HepG2 (cell line): ENCODE measurements at regions not wholly inside any gene's neighbourhood (a gene's known extent, or its start where the extent isn't known, plus 50 kb on each side); places are given as distances from the start of the nearest gene placed in this dataset.

Experiments used
- ATAC-seq: fragments of 200-7000 bp; cut with Tn5 transposase; 3 replicates; pipeline ENCODE4 v1.9.1; 2020; ENCODE audit warnings: mild to moderate bottlenecking, moderate library complexity
- BruUV-seq: library from RNA; stranded (reverse); fragments of 400-500 nt; replicated peaks from 2 replicates; lab custom pipeline; 2021; lab: Mats Ljungman, UMichigan
- CTCF ChIA-PET: fragments of 300-600 bp; formaldehyde crosslinking; extraction: SDS; loops from one replicate; lab custom pipeline; 2021; ENCODE audit warnings: low total read pairs, inconsistent platforms, low intra/inter-chr PET ratio; lab: Yijun Ruan, JAX
- POLR2A ChIA-PET: fragments of 350-600 bp; sonication (Branson Sonifier 250); formaldehyde crosslinking; loops from one replicate; lab custom pipeline; 2020; ENCODE audit warnings: antibody characterized with exemption, inconsistent platforms; lab: Yijun Ruan, JAX
- DNase-seq: peaks from one replicate; pipeline ENCODE4 v3.0.0-alpha.2; 2015; ENCODE audit warnings: low spot score
- FAIRE-seq: peaks from 3 replicates; lab custom pipeline; 2011; peaks lifted over from hg19 to GRCh38; lab: Jason Lieb, UNC
- H2AFZ ChIP-seq: one replicate; pipeline ENCODE4 v1.6.1; 2011; ENCODE audit warnings: low read length, inconsistent platforms
- H3K27ac ChIP-seq: fragments of 300-600 bp; 3 replicates; pipeline ENCODE4 v1.8.0; 2011; ENCODE audit warnings: mixed run types, mild to moderate bottlenecking, mixed read lengths, low read length, inconsistent platforms; ENCODE audit not compliant: insufficient read depth; ENCODE audit errors: extremely low read length
- H3K27me3 ChIP-seq, 2 experiments: fragments of 200-600 bp in 1 of 2; 2 replicates in 1 of 2; 3 replicates in 1 of 2; pipeline versions ENCODE4 v1.6.0 to v1.8.0; 2011; ENCODE audit warnings: low read length in 2 of 2, mild to moderate bottlenecking in 2 of 2, moderate library complexity in 2 of 2, inconsistent platforms in 1 of 2; ENCODE audit not compliant: insufficient read depth in 2 of 2, control insufficient read depth in 1 of 2
- H3K36me3 ChIP-seq, 2 experiments: fragments of 200-600 bp in 1 of 2; replicated peaks in 1 of 2; 2 replicates in 1 of 2; 3 replicates in 1 of 2; pipeline versions ENCODE4 v1.5.1 to v1.8.0; 2011; ENCODE audit warnings: low read length in 2 of 2, inconsistent platforms in 1 of 2; ENCODE audit not compliant: insufficient read depth in 2 of 2, control insufficient read depth in 1 of 2
- H3K4me1 ChIP-seq: 2 replicates; pipeline ENCODE4 v1.5.1; 2012; ENCODE audit warnings: low read length, inconsistent platforms; ENCODE audit not compliant: insufficient read depth
- H3K4me2 ChIP-seq: 2 replicates; pipeline ENCODE4 v1.6.0; 2011; ENCODE audit warnings: low read depth, low read length, inconsistent platforms
- H3K4me3 ChIP-seq, 3 experiments: fragments of 200-600 bp in 1 of 3; sonication (generic), shearing (Covaris generic) in 1 of 3; replicated peaks in 1 of 3; 2 replicates each; pipeline ENCODE4 v1.5.1; 2011 to 2016; ENCODE audit warnings: low read length in 3 of 3, inconsistent platforms in 2 of 3, low read depth in 2 of 3, mild to moderate bottlenecking in 2 of 3, control low read depth in 1 of 3, mixed read lengths in 1 of 3; ENCODE audit not compliant: insufficient read depth in 1 of 3
- H3K79me2 ChIP-seq: one replicate; pipeline ENCODE4 v1.6.1; 2011; ENCODE audit warnings: low read length, inconsistent platforms; ENCODE audit not compliant: insufficient read depth
- H3K9ac ChIP-seq: 2 replicates; pipeline ENCODE4 v1.6.0; 2011; ENCODE audit warnings: mild to moderate bottlenecking, low read depth, low read length, inconsistent platforms; ENCODE audit not compliant: insufficient read depth
- H3K9me3 ChIP-seq: 2 replicates; pipeline ENCODE4 v1.5.1; 2012; ENCODE audit warnings: mild to moderate bottlenecking, low read length
- H4K20me1 ChIP-seq: 2 replicates; pipeline ENCODE4 v1.6.0; 2011; ENCODE audit warnings: inconsistent platforms, mild to moderate bottlenecking, low read length, moderate library complexity; ENCODE audit not compliant: insufficient read depth
- NAIF1 ChIP-seq: sonication (generic); formaldehyde crosslinking; IDR thresholded peaks from 2 replicates; pipeline ENCODE4 v1.5.0; 2020; ENCODE audit warnings: mild to moderate bottlenecking, missing genetic modification reagents, borderline replicate concordance
- NR2F6 ChIP-seq, 2 experiments: IDR thresholded peaks; 2 replicates each; pipeline ENCODE4 v1.6.1; 2016; ENCODE audit warnings: antibody characterized with exemption in 1 of 2, mild to moderate bottlenecking in 1 of 2
- PHF20 ChIP-seq: sonication (generic); formaldehyde crosslinking; IDR thresholded peaks from 2 replicates; pipeline ENCODE4 v1.5.0; 2020; ENCODE audit warnings: mild to moderate bottlenecking, missing genetic modification reagents
- PRMT3 ChIP-seq: sonication (generic); formaldehyde crosslinking; IDR thresholded peaks from 2 replicates; pipeline ENCODE4 v1.8.1; 2022; ENCODE audit warnings: low read depth, mild to moderate bottlenecking, moderate library complexity, missing genetic modification reagents, borderline replicate concordance
- SALL2 ChIP-seq: sonication (generic); formaldehyde crosslinking; IDR thresholded peaks from 2 replicates; pipeline ENCODE4 v1.8.1; 2023; ENCODE audit warnings: mild to moderate bottlenecking, missing genetic modification reagents, inconsistent platforms
- TBL1XR1 ChIP-seq: fragments of 150-350 bp; IDR thresholded peaks from 2 replicates; pipeline ENCODE4 v1.6.1; 2014; ENCODE audit warnings: borderline replicate concordance, low read length; ENCODE audit not compliant: partially characterized antibody
- ZNF709 ChIP-seq: sonication (generic); formaldehyde crosslinking; IDR thresholded peaks from 2 replicates; pipeline ENCODE4 v1.5.0; 2020; ENCODE audit warnings: mild to moderate bottlenecking, missing genetic modification reagents
- WGBS: methylation state at CpG from one replicate; pipeline ENCODE4 v1.1.6; 2017; ENCODE audit warnings: low lambda C conversion rate; 5-methylcytosine and 5-hydroxymethylcytosine counted together
- in situ Hi-C: cut with HindIII; loops from 2 replicates; pipeline ENCODE4 v1.10.0; 2017; ENCODE audit warnings: low pct_unique_long_range_greater_than_20kb; ENCODE audit not compliant: extremely low pct_ligation_motif_present
- intact Hi-C: fragments of 100-400 bp; cut with micrococcal nuclease; formaldehyde crosslinking; loops from one replicate; pipeline ENCODE4 v1.10.0; 2022; ENCODE audit not compliant: unreplicated experiment
- TF ChIP-seq, protein P1 (sequence below): sonication (generic); formaldehyde crosslinking; IDR thresholded peaks from one replicate; pipeline ENCODE4 v1.5.1; 2020; ENCODE audit warnings: mild to moderate bottlenecking, missing genetic modification reagents; ENCODE audit errors: not compliant biosample characterization

DNA sequence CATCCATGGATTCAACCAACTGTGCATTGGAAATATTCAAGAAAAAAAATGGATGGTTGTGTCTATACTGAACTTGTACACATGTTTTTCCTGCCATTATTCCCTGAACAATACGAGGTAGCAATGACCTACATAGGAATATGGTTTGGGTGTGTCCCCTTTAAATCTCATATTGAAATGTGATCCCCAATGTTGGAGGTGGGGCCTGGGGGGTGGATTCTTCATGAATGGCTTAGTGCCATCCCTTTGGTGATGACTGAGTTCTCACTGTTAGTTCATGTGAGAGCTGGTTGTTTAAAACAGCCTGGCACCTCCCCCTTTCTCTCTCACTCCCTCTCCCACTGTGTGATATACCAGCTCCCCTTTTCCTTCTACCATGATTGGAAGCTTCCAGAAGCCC, 139.8 kb upstream of the BACH2 start:
- no peak overlapping the region for H3K9ac ChIP-seq
- intact Hi-C loops (no loop called here), in situ Hi-C loops (no loop called here)
- ATAC-seq, result no peak
- no peak for FAIRE-seq
- no peaks in the 10 kb centered on the region for H3K27me3 ChIP-seq
- TF ChIP-seq NR2F6 (IDR thresholded peaks at IDR 0.05), result no peak
- no peak for TF ChIP-seq NR2F6 (CRISPR knock-in tag; IDR thresholded peaks at IDR 0.05)
- no peak for TF ChIP-seq TBL1XR1
- no peak for TF ChIP-seq NAIF1 (CRISPR knock-in tag)
- no peak for TF ChIP-seq ZNF709 (CRISPR knock-in tag)
- TF ChIP-seq PHF20 (CRISPR knock-in tag), result no peak
- no peaks in the 10 kb centered on the region for H3K79me2 ChIP-seq
- H4K20me1 ChIP-seq, result no peaks in the 10 kb centered on the region
- POLR2A ChIA-PET, result no interaction called here
- no peaks in the 10 kb centered on the region for H3K4me1 ChIP-seq
- H2AFZ ChIP-seq, result no peak overlapping the region
- DNase-seq, result no peak
- no peak overlapping the region for H3K27ac ChIP-seq
- H3K4me2 ChIP-seq, result no peak overlapping the region
- no peak overlapping the region for H3K4me3 ChIP-seq
- CTCF ChIA-PET, result no interaction called here
- BruUV-seq, result no TSS peak
- H3K9me3 ChIP-seq, result no peaks in the 10 kb centered on the region
- WGBS, result 0% methylated on average over 1 of the region's 1 CpG
- H3K36me3 ChIP-seq, result no peaks in the 10 kb centered on the region

DNA sequence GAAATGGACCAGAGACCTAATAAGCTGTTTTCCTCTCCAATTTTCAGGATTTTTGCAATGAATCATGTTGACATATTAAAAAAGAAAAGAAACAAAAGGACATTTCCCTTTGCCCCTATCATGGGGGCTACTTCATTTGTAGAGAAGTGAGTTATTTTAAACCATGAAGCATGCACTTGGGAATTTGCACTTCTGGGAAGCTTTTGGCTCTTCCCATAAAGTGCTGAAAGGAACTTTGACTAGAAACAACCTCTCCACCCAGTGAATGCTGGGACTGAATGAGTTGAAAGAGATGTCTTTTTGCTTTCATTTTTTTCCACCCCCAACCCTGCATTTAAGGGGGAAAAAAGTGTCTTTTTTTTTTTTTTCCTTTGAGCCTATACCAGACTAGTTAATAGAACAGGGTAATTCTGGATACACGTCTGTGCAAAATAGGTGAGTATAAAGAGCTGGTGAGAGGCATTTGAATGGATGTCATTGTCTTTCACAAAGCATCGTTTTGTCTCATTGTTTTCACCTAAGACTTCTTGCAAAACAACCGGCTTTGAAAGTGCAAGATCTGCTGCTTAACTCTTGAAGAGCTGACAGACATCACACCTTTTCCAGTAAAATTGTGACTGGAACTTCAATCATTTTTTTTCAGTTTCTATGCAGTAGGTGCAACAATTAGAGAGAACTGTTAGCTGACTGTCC, 138.7 kb upstream of the BACH2 start:
- FAIRE-seq (no peak), ATAC-seq (no peak), DNase-seq (no peak)
- Histone ChIP-seq H3K4me3 (no peak overlapping the region), H3K79me2 (no peaks in the 10 kb centered on the region), H3K36me3 (no peaks in the 10 kb centered on the region), H3K27me3 (no peaks in the 10 kb centered on the region), H4K20me1 (no peaks in the 10 kb centered on the region), H3K4me1 (no peaks in the 10 kb centered on the region), H3K4me2 (no peak overlapping the region), H3K27ac (no peak overlapping the region), H3K9me3 (peaks cover 3% of the 10 kb centered on the region; the same call in 1 of the 2 replicates), H3K9ac (no peak overlapping the region), H2AFZ (no peak overlapping the region)
- in situ Hi-C loops (no loop called here), intact Hi-C loops (no loop called here)
- WGBS, result 4% methylated on average over 3 of the region's 3 CpGs
- CTCF ChIA-PET, result interaction anchor here (0.6 kb wide), 1 partner anchor 44 kb away, joined by 3 read pairs; no protein-coding TSS in a partner anchor
- POLR2A ChIA-PET, result no interaction called here
- BruUV-seq, result no TSS peak
- TF ChIP-seq, protein P1, sequence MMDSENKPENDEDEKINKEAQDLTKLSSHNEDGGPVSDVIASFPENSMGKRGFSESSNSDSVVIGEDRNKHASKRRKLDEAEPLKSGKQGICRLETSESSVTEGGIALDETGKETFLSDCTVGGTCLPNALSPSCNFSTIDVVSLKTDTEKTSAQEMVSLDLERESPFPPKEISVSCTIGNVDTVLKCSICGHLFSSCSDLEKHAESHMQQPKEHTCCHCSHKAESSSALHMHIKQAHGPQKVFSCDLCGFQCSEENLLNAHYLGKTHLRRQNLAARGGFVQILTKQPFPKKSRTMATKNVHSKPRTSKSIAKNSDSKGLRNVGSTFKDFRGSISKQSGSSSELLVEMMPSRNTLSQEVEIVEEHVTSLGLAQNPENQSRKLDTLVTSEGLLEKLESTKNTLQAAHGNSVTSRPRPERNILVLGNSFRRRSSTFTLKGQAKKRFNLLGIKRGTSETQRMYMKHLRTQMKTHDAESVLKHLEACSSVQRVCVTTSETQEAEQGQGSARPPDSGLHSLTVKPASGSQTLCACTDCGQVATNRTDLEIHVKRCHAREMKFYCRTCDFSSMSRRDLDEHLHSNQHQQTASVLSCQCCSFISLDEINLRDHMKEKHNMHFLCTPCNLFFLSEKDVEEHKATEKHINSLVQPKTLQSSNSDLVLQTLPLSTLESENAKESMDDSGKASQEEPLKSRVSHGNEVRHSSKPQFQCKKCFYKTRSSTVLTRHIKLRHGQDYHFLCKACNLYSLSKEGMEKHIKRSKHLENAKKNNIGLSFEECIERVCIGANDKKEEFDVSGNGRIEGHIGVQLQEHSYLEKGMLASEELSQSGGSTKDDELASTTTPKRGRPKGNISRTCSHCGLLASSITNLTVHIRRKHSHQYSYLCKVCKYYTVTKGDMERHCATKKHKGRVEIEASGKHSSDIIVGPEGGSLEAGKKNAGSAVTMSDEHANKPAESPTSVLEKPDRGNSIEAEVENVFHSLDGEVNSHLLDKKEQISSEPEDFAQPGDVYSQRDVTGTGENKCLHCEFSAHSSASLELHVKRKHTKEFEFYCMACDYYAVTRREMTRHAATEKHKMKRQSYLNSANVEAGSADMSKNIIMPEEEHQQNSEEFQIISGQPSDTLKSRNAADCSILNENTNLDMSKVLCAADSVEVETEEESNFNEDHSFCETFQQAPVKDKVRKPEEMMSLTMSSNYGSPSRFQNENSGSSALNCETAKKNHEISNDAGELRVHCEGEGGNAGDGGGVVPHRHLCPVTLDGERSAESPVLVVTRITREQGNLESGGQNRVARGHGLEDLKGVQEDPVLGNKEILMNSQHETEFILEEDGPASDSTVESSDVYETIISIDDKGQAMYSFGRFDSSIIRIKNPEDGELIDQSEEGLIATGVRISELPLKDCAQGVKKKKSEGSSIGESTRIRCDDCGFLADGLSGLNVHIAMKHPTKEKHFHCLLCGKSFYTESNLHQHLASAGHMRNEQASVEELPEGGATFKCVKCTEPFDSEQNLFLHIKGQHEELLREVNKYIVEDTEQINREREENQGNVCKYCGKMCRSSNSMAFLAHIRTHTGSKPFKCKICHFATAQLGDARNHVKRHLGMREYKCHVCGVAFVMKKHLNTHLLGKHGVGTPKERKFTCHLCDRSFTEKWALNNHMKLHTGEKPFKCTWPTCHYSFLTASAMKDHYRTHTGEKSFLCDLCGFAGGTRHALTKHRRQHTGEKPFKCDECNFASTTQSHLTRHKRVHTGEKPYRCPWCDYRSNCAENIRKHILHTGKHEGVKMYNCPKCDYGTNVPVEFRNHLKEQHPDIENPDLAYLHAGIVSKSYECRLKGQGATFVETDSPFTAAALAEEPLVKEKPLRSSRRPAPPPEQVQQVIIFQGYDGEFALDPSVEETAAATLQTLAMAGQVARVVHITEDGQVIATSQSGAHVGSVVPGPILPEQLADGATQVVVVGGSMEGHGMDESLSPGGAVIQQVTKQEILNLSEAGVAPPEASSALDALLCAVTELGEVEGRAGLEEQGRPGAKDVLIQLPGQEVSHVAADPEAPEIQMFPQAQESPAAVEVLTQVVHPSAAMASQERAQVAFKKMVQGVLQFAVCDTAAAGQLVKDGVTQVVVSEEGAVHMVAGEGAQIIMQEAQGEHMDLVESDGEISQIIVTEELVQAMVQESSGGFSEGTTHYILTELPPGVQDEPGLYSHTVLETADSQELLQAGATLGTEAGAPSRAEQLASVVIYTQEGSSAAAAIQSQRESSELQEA (CRISPR knock-in tag), result no peak
- TF ChIP-seq SALL2 (CRISPR knock-in tag) (no peak), PRMT3 (CRISPR knock-in tag) (no peak)
